Activated CD8-positive, alpha-beta T cell treated with anti-CD3 and anti-CD28 coated beads for 36 hours (primary cell): ENCODE measurements at regions not wholly inside any gene's neighbourhood (a gene's known extent, or its start where the extent isn't known, plus 50 kb on each side); places are given as distances from the start of the nearest gene placed in this dataset.

ENCODE experiments used
- ATAC-seq: fragments of 200-7000 bp; cut with Tn5 transposase; one replicate; pipeline ENCODE4 v1.10.0; 2021; ENCODE audit warnings: mild to moderate bottlenecking, moderate library complexity
- CTCF ChIA-PET: fragments of 350-600 bp; sonication (Branson Sonifier 250); formaldehyde crosslinking; loops from one replicate; lab custom pipeline; 2021; ENCODE audit warnings: antibody characterized with exemption; lab: Charles Lee
- POLR2A ChIA-PET: fragments of 350-600 bp; sonication (Branson Sonifier 250); formaldehyde crosslinking; loops from one replicate; lab custom pipeline; 2021; ENCODE audit warnings: antibody characterized with exemption; lab: Charles Lee
- DNase-seq: peaks from one replicate; pipeline ENCODE4 v3.0.0-alpha.2; 2020
- H3K27ac Mint-ChIP-seq: one replicate; pipeline ENCODE4 v1.8.0; 2021; ENCODE audit warnings: mild to moderate bottlenecking, mixed read lengths
- H3K27me3 Mint-ChIP-seq: one replicate; pipeline ENCODE4 v1.8.0; 2021; ENCODE audit warnings: mixed read lengths
- H3K36me3 Mint-ChIP-seq: one replicate; pipeline ENCODE4 v1.8.0; 2021; ENCODE audit warnings: low read depth, mixed read lengths
- H3K4me1 Mint-ChIP-seq: one replicate; pipeline ENCODE4 v1.8.0; 2021; ENCODE audit warnings: low read depth, mixed read lengths
- H3K4me3 Mint-ChIP-seq: one replicate; pipeline ENCODE4 v1.8.0; 2021; ENCODE audit warnings: mild to moderate bottlenecking, moderate library complexity, mixed read lengths
- H3K9me3 Mint-ChIP-seq: one replicate; pipeline ENCODE4 v1.8.0; 2021; ENCODE audit warnings: mixed read lengths
- intact Hi-C: fragments of 100-400 bp; cut with micrococcal nuclease; formaldehyde crosslinking; loops from one replicate; pipeline ENCODE4 v1.10.0; 2022
- TF ChIP-seq, protein P1 (sequence below): fragments of 200-600 bp; IDR thresholded peaks from one replicate; pipeline ENCODE4 v1.8.0; 2022; ENCODE audit warnings: antibody characterized with exemption, mild to moderate bottlenecking

- ChIA-PET POLR2A (no interaction called here), CTCF (interaction anchor here (1.6 kb wide), 1 partner anchor 11 kb away, joined by 4 read pairs; no protein-coding TSS in a partner anchor)
- H3K4me3 Mint-ChIP-seq, result no peak overlapping the region
- no peaks in the 10 kb centered on the region for H3K4me1 Mint-ChIP-seq
- DNase-seq (no peak), ATAC-seq (no peak)
- TF ChIP-seq, protein P1, sequence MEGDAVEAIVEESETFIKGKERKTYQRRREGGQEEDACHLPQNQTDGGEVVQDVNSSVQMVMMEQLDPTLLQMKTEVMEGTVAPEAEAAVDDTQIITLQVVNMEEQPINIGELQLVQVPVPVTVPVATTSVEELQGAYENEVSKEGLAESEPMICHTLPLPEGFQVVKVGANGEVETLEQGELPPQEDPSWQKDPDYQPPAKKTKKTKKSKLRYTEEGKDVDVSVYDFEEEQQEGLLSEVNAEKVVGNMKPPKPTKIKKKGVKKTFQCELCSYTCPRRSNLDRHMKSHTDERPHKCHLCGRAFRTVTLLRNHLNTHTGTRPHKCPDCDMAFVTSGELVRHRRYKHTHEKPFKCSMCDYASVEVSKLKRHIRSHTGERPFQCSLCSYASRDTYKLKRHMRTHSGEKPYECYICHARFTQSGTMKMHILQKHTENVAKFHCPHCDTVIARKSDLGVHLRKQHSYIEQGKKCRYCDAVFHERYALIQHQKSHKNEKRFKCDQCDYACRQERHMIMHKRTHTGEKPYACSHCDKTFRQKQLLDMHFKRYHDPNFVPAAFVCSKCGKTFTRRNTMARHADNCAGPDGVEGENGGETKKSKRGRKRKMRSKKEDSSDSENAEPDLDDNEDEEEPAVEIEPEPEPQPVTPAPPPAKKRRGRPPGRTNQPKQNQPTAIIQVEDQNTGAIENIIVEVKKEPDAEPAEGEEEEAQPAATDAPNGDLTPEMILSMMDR, result no peak
- intact Hi-C loops, result no loop called here
- peaks cover 1% of the 10 kb centered on the region for H3K9me3 Mint-ChIP-seq
- H3K27ac Mint-ChIP-seq, result no peak overlapping the region
- H3K36me3 Mint-ChIP-seq, result no peaks in the 10 kb centered on the region
- peaks cover 7% of the 10 kb centered on the region for H3K27me3 Mint-ChIP-seq
Measured at GRCh38 chr18:8517276-8517675, 92.0 kb upstream of the RAB12 start.

DNA sequence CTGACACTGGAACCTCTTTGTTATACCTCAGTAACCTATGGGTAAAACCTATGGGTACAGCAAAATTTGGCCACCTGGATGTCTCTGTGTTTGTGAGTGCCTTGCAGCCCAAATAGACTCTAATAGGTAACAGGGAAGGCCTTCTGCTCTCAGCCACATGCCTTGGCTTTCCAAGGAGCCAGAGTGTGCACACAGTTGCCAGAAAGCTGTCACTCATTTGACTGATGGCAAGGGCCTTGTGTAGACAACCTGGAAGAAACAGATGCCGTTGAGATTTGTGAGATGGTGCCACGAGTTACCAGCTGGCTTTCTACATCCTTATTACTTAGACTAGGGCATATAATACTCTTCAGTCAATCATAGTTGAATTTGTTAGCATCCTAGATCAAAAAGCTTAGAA lies 90.1 kb upstream of the RAB12 start:
- TF ChIP-seq, protein P1, result no peak
- ATAC-seq (no peak), DNase-seq (no peak)
- intact Hi-C loops, result no loop called here
- peaks cover 13% of the 10 kb centered on the region for H3K27me3 Mint-ChIP-seq
- no peaks in the 10 kb centered on the region for H3K36me3 Mint-ChIP-seq
- H3K27ac Mint-ChIP-seq, result no peak overlapping the region
- H3K9me3 Mint-ChIP-seq, result peaks cover 1% of the 10 kb centered on the region
- no peak overlapping the region for H3K4me3 Mint-ChIP-seq
- POLR2A ChIA-PET, result no interaction called here
- CTCF ChIA-PET, result interaction anchor here (1.6 kb wide), 1 partner anchor 10 kb away, joined by 4 read pairs; no protein-coding TSS in a partner anchor
- H3K4me1 Mint-ChIP-seq, result no peaks in the 10 kb centered on the region

DNA sequence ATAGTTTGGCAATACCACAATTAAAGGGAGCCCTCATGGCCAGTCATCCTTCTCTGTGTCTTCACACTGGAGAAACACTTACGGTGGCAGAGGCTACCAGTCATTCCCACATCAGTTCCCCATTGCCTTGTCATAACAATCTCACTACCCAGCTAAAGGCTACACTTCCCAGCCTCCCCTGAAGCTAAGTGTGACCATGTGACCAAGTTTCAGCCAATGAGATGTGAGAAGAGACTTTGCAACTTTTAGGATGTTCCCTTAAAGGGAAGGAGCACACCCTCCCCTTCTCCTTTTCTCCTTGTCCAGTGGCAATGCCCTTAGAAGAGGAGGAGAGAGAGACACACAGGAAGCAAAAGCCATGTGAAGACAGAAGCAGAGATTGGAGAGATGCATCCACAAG lies 89.0 kb upstream of the RAB12 start:
- CTCF ChIA-PET, result no interaction called here
- DNase-seq (no peak), ATAC-seq (no peak)
- Mint-ChIP-seq H3K27me3 (peaks cover 20% of the 10 kb centered on the region), H3K4me3 (no peak overlapping the region), H3K36me3 (no peaks in the 10 kb centered on the region), H3K27ac (no peak overlapping the region), H3K9me3 (peaks cover 1% of the 10 kb centered on the region), H3K4me1 (no peaks in the 10 kb centered on the region)
- POLR2A ChIA-PET, result no interaction called here
- intact Hi-C loops, result no loop called here
- TF ChIP-seq, protein P1, result no peak

DNA sequence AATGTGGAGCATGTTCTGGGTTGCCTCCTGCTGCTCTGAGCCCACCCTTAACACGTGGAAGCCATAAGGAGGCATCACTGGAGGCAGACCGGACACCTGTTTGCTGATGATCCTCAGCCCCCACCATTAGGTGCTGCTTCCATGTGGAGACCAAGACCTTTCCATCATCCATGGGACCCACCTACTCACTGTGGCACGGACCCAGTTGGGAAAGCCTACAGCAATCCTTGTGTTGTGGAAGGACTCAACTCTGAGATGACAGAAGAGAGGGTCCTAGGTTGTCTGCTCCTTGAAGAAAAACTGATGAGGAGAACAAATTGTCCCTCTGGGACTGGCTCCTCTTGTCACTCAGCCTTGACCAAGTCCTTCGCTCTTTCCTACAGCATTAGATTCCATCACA lies 86.5 kb upstream of the RAB12 start:
- intact Hi-C loops, result no loop called here

GRCh38 chr18:8525692-8526091 lies 83.5 kb upstream of the RAB12 start:
- Mint-ChIP-seq H3K27ac (no peak overlapping the region), H3K4me1 (no peaks in the 10 kb centered on the region), H3K4me3 (no peak overlapping the region), H3K9me3 (peaks cover 12% of the 10 kb centered on the region), H3K36me3 (no peaks in the 10 kb centered on the region), H3K27me3 (peaks cover 20% of the 10 kb centered on the region)
- intact Hi-C loops, result no loop called here
- CTCF ChIA-PET, result no interaction called here
- POLR2A ChIA-PET, result no interaction called here
- ATAC-seq (peak; percentile 55), DNase-seq (peak; percentile 21)
- TF ChIP-seq, protein P1, result no peak

More for the DNA sequence above, 86.5 kb upstream of the RAB12 start:
- no peaks in the 10 kb centered on the region for H3K4me1 Mint-ChIP-seq
- POLR2A ChIA-PET, result no interaction called here
- peaks cover 1% of the 10 kb centered on the region for H3K9me3 Mint-ChIP-seq
- TF ChIP-seq, protein P1, result no peak
- no peak for ATAC-seq
- H3K27ac Mint-ChIP-seq, result no peak overlapping the region
- H3K27me3 Mint-ChIP-seq, result peaks cover 22% of the 10 kb centered on the region
- H3K4me3 Mint-ChIP-seq, result no peak overlapping the region
- no peak for DNase-seq
- CTCF ChIA-PET, result no interaction called here
- H3K36me3 Mint-ChIP-seq, result no peaks in the 10 kb centered on the region
